Mucosa of descending colon (tissue), 3 donors: ENCODE measurements at regions not wholly inside any gene's neighbourhood (a gene's known extent, or its start where the extent isn't known, plus 50 kb on each side); places are given as distances from the start of the nearest gene placed in this dataset.

Experiments used
- ATAC-seq: fragments of 200-7000 bp; cut with Tn5 transposase; one replicate; pipeline ENCODE4 v1.9.1; 2020; ENCODE audit warnings: mild to moderate bottlenecking, moderate library complexity
- DNase-seq, 3 donors: peaks; one replicate each; pipeline ENCODE4 v3.0.0-alpha.2; 2020
- H3K36me3 ChIP-seq: fragments of 200-600 bp; one replicate; pipeline ENCODE4 v1.8.0; 2021; ENCODE audit warnings: low read depth, mild to moderate bottlenecking
- H3K4me1 ChIP-seq: fragments of 200-600 bp; one replicate; pipeline ENCODE4 v1.8.0; 2021; ENCODE audit warnings: low read depth, mild to moderate bottlenecking
- H3K4me3 ChIP-seq: fragments of 200-600 bp; one replicate; pipeline ENCODE4 v1.8.0; 2021; ENCODE audit warnings: mild to moderate bottlenecking
- H3K9me3 ChIP-seq: fragments of 200-600 bp; one replicate; pipeline ENCODE4 v1.8.0; 2021; ENCODE audit warnings: mild to moderate bottlenecking
- intact Hi-C, 2 donors: fragments of 100-400 bp; cut with DNase I in 1 of 2; cut with micrococcal nuclease in 1 of 2; formaldehyde crosslinking; loops; one replicate each; pipeline versions ENCODE4 v1.11.0 to v1.11.1; 2022; cut with DNase I, micrococcal nuclease
- TF ChIP-seq, protein P1 (sequence below): fragments of 200-600 bp; IDR thresholded peaks from one replicate; pipeline ENCODE4 v1.8.0; 2022; ENCODE audit warnings: antibody characterized with exemption, mild to moderate bottlenecking
- donor health status: DM: no; HTN: no; CAD: no; lungs with moderate emphysema.
- donor health status: DM: no; HTN: no; CAD: no.
- donor health status: DM: no; HTN: yes; CAD: no.

DNA sequence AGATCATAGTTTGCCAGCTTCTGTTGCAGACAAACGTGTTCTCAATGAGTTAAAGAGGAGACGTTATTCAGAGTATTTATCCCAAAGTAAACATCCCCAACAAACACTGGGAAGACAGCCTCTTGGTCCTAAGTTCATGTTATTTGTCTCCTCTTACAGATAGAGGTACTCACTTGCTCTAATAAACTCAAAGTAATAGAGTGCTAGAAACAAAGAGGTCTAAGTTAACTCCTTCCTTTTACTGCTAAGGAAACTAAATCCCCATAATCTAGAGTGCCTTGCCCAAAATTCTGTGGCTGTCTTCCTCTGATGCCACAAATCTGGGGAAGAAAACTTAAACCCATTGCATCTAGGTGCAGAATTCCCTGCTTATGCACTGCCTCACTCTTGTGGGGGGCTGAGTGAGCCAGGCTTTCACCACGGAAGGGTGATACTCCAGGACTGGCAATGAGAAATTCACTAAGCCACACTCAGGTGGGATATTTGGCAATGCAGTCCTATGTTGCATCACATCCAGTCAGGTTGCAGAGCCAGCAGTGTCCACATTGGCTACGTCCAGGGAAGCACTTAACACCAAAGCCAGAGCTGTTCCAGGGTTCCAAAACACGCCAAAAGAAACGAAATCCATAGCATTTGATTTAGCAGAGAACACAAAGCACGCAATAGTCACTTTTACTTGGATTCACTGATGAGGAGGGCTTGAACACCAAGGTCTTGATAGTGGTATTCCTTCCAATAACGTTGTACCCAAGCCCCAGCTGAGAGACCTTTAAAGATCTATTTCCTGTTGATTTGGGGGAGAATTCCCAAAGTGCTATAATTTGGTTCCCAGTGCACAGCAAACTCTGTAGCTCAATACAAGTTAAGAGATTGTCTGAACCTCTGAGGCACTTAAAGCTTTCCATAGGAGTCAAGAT, 81.0 kb upstream of the FOXQ1 start:
- ATAC-seq (no peak), DNase-seq (no peak)
- TF ChIP-seq, protein P1, sequence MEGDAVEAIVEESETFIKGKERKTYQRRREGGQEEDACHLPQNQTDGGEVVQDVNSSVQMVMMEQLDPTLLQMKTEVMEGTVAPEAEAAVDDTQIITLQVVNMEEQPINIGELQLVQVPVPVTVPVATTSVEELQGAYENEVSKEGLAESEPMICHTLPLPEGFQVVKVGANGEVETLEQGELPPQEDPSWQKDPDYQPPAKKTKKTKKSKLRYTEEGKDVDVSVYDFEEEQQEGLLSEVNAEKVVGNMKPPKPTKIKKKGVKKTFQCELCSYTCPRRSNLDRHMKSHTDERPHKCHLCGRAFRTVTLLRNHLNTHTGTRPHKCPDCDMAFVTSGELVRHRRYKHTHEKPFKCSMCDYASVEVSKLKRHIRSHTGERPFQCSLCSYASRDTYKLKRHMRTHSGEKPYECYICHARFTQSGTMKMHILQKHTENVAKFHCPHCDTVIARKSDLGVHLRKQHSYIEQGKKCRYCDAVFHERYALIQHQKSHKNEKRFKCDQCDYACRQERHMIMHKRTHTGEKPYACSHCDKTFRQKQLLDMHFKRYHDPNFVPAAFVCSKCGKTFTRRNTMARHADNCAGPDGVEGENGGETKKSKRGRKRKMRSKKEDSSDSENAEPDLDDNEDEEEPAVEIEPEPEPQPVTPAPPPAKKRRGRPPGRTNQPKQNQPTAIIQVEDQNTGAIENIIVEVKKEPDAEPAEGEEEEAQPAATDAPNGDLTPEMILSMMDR: no peak
- H3K36me3 ChIP-seq: no peaks in the 10 kb centered on the region
- no peak overlapping the region for H3K4me3 ChIP-seq
- intact Hi-C loops: no loop called here
- H3K4me1 ChIP-seq: no peaks in the 10 kb centered on the region
- no peaks in the 10 kb centered on the region for H3K9me3 ChIP-seq

DNA sequence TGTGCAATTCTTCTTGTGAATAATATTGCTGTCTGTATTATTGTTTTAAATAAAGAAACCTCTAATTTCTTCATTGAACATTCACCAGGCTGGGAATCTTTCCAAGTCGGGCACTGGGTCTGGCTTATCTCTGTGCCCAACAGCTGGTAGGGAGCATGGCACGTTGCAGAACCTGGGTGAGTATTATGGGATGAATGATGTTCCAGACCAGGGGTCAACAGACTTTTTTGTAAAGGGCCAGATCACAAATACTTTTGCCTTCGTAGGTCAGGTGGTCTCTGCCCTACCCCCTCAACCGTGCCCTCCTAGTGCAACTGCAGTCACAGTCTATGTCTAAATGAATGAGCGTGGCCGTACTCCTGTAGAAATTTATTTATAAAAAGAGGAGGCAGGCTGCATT, 81.6 kb upstream of the FOXQ1 start:
- no peaks in the 10 kb centered on the region for H3K36me3 ChIP-seq
- ATAC-seq (no peak), DNase-seq (no peak)
- intact Hi-C loops: no loop called here
- no peaks in the 10 kb centered on the region for H3K9me3 ChIP-seq
- TF ChIP-seq, protein P1: no peak
- H3K4me1 ChIP-seq: no peaks in the 10 kb centered on the region
- no peak overlapping the region for H3K4me3 ChIP-seq

DNA sequence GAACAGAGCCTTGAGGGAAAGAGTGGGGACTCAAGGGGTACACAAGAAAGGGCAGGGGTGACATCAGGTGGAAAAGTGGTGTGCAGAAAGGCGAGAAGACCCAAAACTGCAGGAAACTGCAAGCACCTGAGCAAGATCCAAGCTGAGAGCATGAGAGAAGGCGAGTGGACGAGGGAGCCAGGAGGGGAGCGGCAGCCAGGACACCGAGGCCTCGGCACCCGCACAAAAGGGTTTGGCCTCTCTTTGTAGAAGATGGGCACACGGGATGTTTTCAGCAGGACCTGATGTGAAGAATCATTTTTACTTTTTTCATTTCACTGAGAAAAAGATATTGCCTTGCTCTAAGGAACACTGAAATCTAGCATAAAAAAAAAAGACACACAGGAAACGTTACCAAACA, 82.1 kb upstream of the FOXQ1 start:
- Histone ChIP-seq H3K36me3 (no peaks in the 10 kb centered on the region), H3K9me3 (no peaks in the 10 kb centered on the region), H3K4me1 (no peaks in the 10 kb centered on the region), H3K4me3 (no peak overlapping the region)
- no peak for ATAC-seq
- TF ChIP-seq, protein P1: no peak
- intact Hi-C loops: no loop called here
- no peak for DNase-seq

DNA sequence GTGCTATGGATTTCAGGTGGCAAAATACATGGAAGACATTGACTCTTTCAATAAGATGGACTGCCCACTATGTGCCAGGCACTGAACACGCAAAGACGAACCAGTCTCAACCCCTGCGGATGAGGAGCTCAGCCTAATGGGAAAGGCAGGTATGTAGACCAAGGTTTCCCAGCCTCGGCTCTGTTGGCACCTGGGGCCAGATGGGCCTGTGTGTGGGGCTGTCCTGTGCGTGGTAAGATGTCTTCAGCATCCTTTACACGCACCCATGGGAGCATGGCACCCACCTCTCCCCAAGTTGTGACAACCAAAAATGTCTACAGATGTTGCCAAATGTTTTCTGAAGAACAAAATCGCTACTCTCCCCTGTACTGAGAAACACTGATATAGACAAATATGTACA, 82.6 kb upstream of the FOXQ1 start:
- no peaks in the 10 kb centered on the region for H3K36me3 ChIP-seq
- intact Hi-C loops: no loop called here
- ATAC-seq: no peak
- H3K4me1 ChIP-seq: no peaks in the 10 kb centered on the region
- H3K9me3 ChIP-seq: no peaks in the 10 kb centered on the region
- no peak overlapping the region for H3K4me3 ChIP-seq
- no peak for DNase-seq
- TF ChIP-seq, protein P1: no peak

DNA sequence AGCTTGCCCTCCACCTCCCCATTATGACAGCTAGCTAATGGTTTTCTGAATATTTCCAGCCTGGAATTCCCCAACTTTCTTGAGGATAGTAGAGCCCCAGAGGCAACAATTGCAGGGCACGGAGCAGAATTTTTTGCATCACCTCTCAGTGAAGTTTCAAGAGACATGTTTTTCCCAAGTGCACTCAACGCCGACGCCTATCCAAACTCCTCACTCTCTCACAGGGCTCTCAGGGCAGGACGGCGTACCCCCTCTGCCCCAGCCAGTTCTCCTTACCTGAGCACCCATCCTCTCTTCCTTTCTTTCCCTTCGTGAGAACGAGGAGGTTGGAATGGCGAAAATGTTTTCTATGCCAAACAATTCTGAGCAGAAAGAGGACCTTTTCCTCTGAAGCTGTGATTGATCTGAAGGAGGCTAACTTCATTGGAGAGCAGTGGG, 83.1 kb upstream of the FOXQ1 start:
- intact Hi-C loops: no loop called here
- Histone ChIP-seq H3K36me3 (no peaks in the 10 kb centered on the region), H3K9me3 (no peaks in the 10 kb centered on the region), H3K4me1 (no peaks in the 10 kb centered on the region), H3K4me3 (no peak overlapping the region)
- ATAC-seq (no peak), DNase-seq (no peak)
- TF ChIP-seq, protein P1: no peak
